GM21717 (cell line): ENCODE measurements at regions not wholly inside any gene's neighbourhood (a gene's known extent, or its start where the extent isn't known, plus 50 kb on each side); places are given as distances from the start of the nearest gene placed in this dataset.
"Not testable (repeated sequence)": the region's sequence is repeated elsewhere in the genome, so short reads cannot be mapped to it uniquely, and the experiment has no call there.

ENCODE experiments used
- ATAC-seq: cut with Tn5 transposase; IDR thresholded peaks from one replicate; pipeline ENCODE4 v1.9.1; 2021; ENCODE audit warnings: mild to moderate bottlenecking, moderate library complexity; ENCODE audit not compliant: unreplicated experiment

GRCh38 chr4:71081192-71081591, 87.7 kb downstream of the DCK start:
- no peak for ATAC-seq

- ATAC-seq: no peak
Observed at GRCh38 chr4:71093745-71094144, 100.3 kb downstream of the DCK start.

GRCh38 chr4:71094201-71094600, 100.8 kb downstream of the DCK start:
- no peak for ATAC-seq

GRCh38 chr4:71095141-71095540, 101.7 kb downstream of the DCK start:
- ATAC-seq: no peak

GRCh38 chr4:71095545-71095944, 102.1 kb downstream of the DCK start:
- no peak for ATAC-seq

GRCh38 chr4:71107726-71108125, 114.3 kb downstream of the DCK start:
- no peak for ATAC-seq

- no peak for ATAC-seq
Observed at GRCh38 chr4:71110499-71110898, 117.0 kb downstream of the DCK start.

GRCh38 chr4:71111133-71111532, 117.7 kb downstream of the DCK start:
- ATAC-seq: not testable (repeated sequence)

GRCh38 chr4:71113294-71113693, 119.8 kb downstream of the DCK start:
- no peak for ATAC-seq

GRCh38 chr4:71120831-71121524, 127.5 kb downstream of the DCK start:
- no peak for ATAC-seq

GRCh38 chr4:71123951-71124350, 130.5 kb downstream of the DCK start:
- ATAC-seq: no peak

GRCh38 chr4:71125137-71125536, 131.7 kb downstream of the DCK start:
- no peak for ATAC-seq

- no peak for ATAC-seq
Observed at GRCh38 chr4:71126719-71127118, 133.3 kb downstream of the DCK start.

- ATAC-seq: no peak
Observed at GRCh38 chr4:71130827-71131603, 137.6 kb downstream of the DCK start.

- ATAC-seq: no peak
Observed at GRCh38 chr4:71132486-71132885, 139.0 kb downstream of the DCK start.

GRCh38 chr4:71133491-71133890, 140.0 kb downstream of the DCK start:
- ATAC-seq: no peak

GRCh38 chr4:71136071-71136470, 142.6 kb downstream of the DCK start:
- ATAC-seq: no peak

GRCh38 chr4:71138007-71138615, 144.7 kb downstream of the DCK start:
- ATAC-seq: no peak

GRCh38 chr4:71140563-71140962, 147.1 kb downstream of the DCK start:
- ATAC-seq: no peak

GRCh38 chr4:71141125-71141524, 147.7 kb downstream of the DCK start:
- ATAC-seq: no peak

GRCh38 chr4:71147261-71147660, 153.8 kb downstream of the DCK start:
- ATAC-seq: no peak

GRCh38 chr4:71148545-71148944, 155.1 kb downstream of the DCK start:
- no peak for ATAC-seq
